ENCODE measurements at regions not wholly inside any gene's neighbourhood (a gene's known extent, or its start where the extent isn't known, plus 50 kb on each side); places are given as distances from the start of the nearest gene placed in this dataset.

DNA sequence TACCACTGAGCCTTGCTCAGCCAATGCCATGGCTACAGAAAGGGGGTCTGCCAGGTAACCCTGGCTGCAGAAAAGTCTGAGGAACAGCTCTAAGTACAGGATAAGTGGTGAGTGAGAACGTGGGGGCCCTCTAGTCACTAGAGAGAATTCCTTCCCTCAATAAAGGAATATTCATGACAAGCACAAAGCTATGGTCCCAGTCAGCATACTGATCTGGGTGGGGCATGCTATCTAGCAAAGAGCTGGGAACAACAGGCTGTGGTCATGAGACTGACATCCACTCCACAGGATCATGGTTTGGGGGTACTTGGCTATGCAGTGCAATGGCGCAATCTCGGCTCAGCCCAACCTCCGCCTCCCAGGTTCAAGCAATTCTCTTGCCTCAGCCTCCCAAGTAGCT lies 140.4 kb downstream of the MTHFS start:
- H3K4me3 ChIP-seq (ENCODE audit: low read depth, low read length): no peak overlapping the region
- DNase-seq (ENCODE audit: low read depth): no peak
- TF ChIP-seq, protein P1, sequence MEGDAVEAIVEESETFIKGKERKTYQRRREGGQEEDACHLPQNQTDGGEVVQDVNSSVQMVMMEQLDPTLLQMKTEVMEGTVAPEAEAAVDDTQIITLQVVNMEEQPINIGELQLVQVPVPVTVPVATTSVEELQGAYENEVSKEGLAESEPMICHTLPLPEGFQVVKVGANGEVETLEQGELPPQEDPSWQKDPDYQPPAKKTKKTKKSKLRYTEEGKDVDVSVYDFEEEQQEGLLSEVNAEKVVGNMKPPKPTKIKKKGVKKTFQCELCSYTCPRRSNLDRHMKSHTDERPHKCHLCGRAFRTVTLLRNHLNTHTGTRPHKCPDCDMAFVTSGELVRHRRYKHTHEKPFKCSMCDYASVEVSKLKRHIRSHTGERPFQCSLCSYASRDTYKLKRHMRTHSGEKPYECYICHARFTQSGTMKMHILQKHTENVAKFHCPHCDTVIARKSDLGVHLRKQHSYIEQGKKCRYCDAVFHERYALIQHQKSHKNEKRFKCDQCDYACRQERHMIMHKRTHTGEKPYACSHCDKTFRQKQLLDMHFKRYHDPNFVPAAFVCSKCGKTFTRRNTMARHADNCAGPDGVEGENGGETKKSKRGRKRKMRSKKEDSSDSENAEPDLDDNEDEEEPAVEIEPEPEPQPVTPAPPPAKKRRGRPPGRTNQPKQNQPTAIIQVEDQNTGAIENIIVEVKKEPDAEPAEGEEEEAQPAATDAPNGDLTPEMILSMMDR (IDR thresholded peaks at IDR 0.05; ENCODE audit: insufficient read depth, low read length): no peak

DNA sequence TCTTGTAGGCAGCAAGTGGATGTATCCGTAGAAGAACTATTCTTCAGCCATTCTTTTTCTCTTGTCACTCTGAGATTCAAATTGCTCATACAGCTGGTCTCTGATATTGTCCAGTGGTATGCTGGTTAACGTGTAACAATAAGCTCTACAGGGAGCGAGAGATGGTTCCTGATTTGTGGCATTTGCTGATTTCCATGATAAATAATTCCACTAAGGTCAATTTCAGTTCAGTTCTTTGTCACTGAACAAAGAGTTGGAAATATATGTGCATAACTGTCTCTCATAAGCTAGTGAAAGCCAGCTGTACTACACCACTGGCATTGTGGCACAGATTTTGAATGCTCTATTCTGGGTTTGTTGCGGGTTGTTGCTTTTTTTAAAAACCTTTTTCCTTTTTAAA lies 131.7 kb downstream of the MTHFS start:
- no peak overlapping the region for H3K4me3 ChIP-seq (ENCODE audit: low read depth, low read length)
- TF ChIP-seq, protein P1 (IDR thresholded peaks at IDR 0.05; ENCODE audit: insufficient read depth, low read length): no peak
- DNase-seq (ENCODE audit: low read depth): no peak

DNA sequence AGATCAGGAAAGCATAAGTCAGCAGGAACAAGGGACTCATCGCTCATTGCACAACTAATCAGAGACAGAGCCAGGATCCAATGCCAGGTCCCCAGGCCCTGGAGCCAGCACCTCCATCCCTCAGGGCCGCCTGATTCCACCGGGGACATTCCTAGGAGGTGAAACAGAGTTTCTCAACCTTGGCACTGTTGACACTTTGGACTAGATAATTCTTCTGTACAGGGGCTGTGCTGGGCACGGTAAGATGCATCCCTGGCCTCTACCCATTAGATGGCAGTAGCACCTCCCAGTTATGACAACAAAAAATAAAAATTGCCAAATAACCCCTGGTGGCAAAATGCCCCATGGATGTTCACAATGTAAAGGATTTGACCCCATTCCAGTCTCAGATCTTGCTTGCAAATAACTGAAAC lies 127.7 kb downstream of the MTHFS start:
- TF ChIP-seq, protein P1 (IDR thresholded peaks at IDR 0.05; ENCODE audit: insufficient read depth, low read length): peak; percentile 34
- peak; percentile 2 for DNase-seq (ENCODE audit: low read depth)
- H3K4me3 ChIP-seq (ENCODE audit: low read depth, low read length): no peak overlapping the region

DNA sequence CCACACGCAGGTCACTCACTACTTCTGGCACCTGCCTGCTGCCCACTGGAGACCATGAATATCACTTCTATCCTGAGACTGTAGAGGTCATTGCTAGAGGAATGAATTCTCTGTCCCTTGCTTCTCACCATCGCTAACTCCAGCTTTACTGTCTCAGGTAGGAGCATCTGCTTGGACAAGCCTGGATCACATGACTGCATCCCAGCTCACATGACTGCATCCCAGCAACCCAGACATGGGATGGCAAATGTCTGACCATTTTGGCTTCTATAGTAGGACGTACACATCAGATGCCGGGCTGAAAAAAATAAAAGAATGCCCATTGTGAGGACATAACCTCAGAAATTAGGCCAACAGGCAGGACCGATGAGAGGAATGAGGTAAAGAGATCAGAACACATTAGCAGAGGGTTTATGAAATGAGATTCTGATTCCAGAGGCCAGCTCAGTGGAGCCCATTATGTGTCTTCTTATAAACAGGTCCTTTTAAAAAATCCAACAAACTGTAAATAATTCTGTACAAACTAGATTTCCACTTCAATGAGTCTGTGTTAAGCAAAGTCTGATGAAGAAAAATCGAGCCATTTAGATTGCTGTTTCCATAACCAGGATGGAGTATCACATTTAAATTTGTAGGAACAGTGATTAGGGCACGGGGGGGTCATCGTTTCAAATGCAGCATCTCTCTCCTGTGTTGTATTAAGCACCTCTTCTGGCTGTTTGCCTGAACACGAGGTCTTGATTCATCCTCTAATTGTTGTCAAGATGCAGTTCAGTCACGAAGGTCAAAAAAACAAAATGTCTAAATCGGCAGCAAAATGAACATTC lies 126.7 kb downstream of the MTHFS start:
- TF ChIP-seq, protein P1 (IDR thresholded peaks at IDR 0.05; ENCODE audit: insufficient read depth, low read length): no peak
- DNase-seq (ENCODE audit: low read depth): no peak
- no peak overlapping the region for H3K4me3 ChIP-seq (ENCODE audit: low read depth, low read length)

DNA sequence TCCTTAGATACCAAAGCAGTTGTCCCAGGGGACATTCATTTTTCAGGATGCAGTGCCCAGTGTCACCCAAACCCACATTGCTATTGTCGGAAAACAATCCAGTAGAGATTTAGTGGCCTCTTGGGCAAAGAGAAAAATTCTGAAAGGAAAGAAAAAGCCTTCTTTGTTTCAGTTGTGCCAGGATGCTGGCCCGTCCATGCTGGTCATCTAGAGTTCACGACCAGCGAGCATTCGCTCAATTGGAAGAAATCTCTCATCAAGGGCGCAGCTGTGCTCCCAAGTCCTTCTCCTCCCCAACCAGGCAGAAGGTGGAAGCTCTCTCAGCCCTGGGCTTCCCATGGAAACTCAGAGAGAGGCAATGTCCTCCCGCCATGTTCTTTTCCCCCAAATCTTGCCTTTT lies 123.7 kb downstream of the MTHFS start:
- no peak for DNase-seq (ENCODE audit: low read depth)
- TF ChIP-seq, protein P1 (IDR thresholded peaks at IDR 0.05; ENCODE audit: insufficient read depth, low read length): no peak
- H3K4me3 ChIP-seq (ENCODE audit: low read depth, low read length): no peak overlapping the region

DNA sequence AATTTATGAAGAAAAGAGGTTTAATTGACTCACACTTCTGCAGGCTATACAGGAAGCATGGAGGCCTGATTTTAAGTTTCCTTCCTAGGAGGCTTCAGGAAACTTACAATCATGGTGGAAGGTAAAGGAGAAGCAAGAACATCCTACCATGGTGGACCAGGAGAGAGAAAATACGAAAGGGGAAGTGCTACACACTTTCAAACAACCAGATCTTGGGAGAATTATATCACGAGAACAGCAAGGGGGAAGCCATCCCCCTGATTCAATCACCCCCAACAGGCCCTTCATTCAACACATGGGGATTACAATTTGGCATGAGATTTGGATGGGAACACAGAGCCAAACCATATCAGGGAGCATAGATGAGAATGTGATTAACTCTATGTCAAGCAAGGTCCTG lies 121.0 kb downstream of the MTHFS start:
- DNase-seq (ENCODE audit: low read depth): no peak
- TF ChIP-seq, protein P1 (IDR thresholded peaks at IDR 0.05; ENCODE audit: insufficient read depth, low read length): no peak

DNA sequence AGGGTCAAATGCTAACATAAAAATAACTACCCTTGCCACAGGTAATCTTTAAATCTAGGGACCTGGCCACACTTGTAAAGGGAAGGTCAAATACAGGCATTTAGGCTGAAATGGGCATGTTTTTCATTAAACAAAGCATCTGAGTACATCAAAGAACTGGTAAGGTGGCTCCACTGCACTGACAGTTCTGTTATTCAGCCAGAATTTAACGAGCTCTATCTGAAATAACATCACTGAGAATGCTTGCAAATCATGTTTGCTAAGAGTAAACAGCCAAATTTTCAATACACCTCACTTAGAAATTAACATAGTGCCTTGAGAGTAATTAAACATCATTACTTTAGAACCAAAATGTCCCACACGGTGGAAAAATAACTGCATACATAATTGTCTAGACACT lies 118.9 kb downstream of the MTHFS start:
- no peak overlapping the region for H3K4me3 ChIP-seq (ENCODE audit: low read depth, low read length)
- TF ChIP-seq, protein P1 (IDR thresholded peaks at IDR 0.05; ENCODE audit: insufficient read depth, low read length): no peak
- no peak for DNase-seq (ENCODE audit: low read depth)

More for the DNA sequence above, 121.0 kb downstream of the MTHFS start:
- no peak overlapping the region for H3K4me3 ChIP-seq (ENCODE audit: low read depth, low read length)
